ENCODE measurements at regions not wholly inside any gene's neighbourhood (a gene's known extent, or its start where the extent isn't known, plus 50 kb on each side); places are given as distances from the start of the nearest gene placed in this dataset.

DNA sequence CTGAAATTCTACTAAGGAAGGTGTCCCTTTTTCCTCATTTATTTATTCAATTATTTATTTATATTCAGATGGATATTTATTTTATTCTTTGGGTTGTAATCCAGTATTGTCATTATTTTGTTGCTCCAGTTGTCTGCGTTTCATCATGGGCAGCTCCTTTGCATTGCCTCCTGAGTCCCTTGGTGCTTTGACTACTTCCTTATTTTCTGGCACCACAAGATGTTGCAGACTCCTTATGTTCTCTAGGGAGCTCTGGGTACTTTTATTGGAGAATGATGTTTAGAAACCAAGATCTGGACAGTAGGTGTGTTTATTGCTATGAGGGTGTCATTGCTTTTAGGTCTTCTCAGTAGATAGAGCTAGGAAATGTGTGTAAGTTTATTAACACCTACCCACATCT, 59.9 kb upstream of the ERRFI1 start:
- H3K27ac ChIP-seq, result no peak overlapping the region
- H3K4me1 ChIP-seq, result peaks cover 0 to 35% (median 32%) of the 10 kb centered on the region in 4 donors
- H3K27me3 ChIP-seq, result no peaks in the 10 kb centered on the region
- WGBS, 2 donors, result 83 to 87% methylated on average over 1 of the region's 1 CpG
- TF ChIP-seq POLR2A (IDR thresholded peaks at IDR 0.05), result no peak
- TF ChIP-seq, protein P1, sequence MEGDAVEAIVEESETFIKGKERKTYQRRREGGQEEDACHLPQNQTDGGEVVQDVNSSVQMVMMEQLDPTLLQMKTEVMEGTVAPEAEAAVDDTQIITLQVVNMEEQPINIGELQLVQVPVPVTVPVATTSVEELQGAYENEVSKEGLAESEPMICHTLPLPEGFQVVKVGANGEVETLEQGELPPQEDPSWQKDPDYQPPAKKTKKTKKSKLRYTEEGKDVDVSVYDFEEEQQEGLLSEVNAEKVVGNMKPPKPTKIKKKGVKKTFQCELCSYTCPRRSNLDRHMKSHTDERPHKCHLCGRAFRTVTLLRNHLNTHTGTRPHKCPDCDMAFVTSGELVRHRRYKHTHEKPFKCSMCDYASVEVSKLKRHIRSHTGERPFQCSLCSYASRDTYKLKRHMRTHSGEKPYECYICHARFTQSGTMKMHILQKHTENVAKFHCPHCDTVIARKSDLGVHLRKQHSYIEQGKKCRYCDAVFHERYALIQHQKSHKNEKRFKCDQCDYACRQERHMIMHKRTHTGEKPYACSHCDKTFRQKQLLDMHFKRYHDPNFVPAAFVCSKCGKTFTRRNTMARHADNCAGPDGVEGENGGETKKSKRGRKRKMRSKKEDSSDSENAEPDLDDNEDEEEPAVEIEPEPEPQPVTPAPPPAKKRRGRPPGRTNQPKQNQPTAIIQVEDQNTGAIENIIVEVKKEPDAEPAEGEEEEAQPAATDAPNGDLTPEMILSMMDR (IDR thresholded peaks at IDR 0.05), result no peak
- TF ChIP-seq EP300 (IDR thresholded peaks at IDR 0.05), result no peak
- no peak for TF ChIP-seq POLR2AphosphoS5 (IDR thresholded peaks at IDR 0.05)
- DNase-seq, result no peak
- no peak overlapping the region for H3K4me3 ChIP-seq
- H3K9me3 ChIP-seq, result no peaks in the 10 kb centered on the region
- intact Hi-C loops (cut with DNase I), result no loop called here
- H3K36me3 ChIP-seq, result no peaks in the 10 kb centered on the region

GRCh38 chr1:8084913-8085312, 58.8 kb upstream of the ERRFI1 start:
- intact Hi-C loops (cut with DNase I), result no loop called here
- Histone ChIP-seq H3K4me3 (no peak overlapping the region), H3K27me3 (no peaks in the 10 kb centered on the region), H3K9me3 (no peaks in the 10 kb centered on the region), H3K27ac (no peak overlapping the region), H3K36me3 (no peaks in the 10 kb centered on the region), H3K4me1 (peaks cover 0 to 24% (median 21%) of the 10 kb centered on the region in 4 donors)
- WGBS, 2 donors, result 95 to 96% methylated on average over 6 of the region's 6 CpGs
- TF ChIP-seq POLR2AphosphoS5 (IDR thresholded peaks at IDR 0.05) (no peak), POLR2A (IDR thresholded peaks at IDR 0.05) (no peak), EP300 (IDR thresholded peaks at IDR 0.05) (no peak)
- TF ChIP-seq, protein P1 (IDR thresholded peaks at IDR 0.05), result no peak
- DNase-seq, result no peak

DNA sequence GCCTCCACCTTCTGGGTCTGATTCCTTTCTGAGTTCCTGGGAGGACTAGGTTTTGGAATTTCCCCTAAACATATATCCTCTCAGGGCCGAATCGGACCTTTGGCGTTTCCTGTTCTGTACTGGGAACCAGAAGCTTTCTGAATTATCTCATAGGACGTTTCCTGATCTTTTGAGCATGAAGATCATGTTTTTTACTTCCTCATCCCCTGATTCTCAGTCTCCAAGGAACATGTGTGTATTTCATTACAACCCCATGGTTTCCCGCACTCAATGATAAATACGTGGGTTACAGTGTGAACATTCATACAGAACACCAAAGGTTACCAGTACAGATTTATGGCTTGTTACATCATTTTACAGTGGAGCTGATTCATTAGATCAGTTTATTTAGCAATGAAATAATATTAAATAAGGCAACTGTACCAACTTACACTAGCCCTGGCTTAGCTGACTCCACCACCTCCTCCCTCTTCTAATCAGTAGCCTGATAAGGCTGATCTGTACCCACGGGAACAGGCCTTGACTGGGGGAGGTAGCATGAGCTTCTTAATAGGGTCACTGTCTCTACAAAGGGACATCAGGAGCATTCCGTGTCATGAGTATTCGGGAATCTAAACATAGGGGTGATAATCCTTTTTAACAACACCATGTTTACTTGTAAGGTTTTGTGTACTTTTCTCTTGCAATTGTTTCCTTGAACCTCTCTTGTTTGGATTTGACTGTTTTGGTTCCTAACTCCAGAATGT, 57.8 kb upstream of the ERRFI1 start:
- peak in 1 of 4 donors; percentile 56 for TF ChIP-seq POLR2AphosphoS5 (IDR thresholded peaks at IDR 0.05)
- TF ChIP-seq POLR2A (IDR thresholded peaks at IDR 0.05), result no peak
- 42 to 44% methylated on average over 9 of the region's 9 CpGs for WGBS, 2 donors
- Histone ChIP-seq H3K4me3 (no peak overlapping the region), H3K36me3 (no peaks in the 10 kb centered on the region), H3K27ac (peak overlapping the region; percentile 56 to 74 (median 67)), H3K9me3 (no peaks in the 10 kb centered on the region), H3K27me3 (no peaks in the 10 kb centered on the region), H3K4me1 (peaks cover 0 to 23% (median 20%) of the 10 kb centered on the region in 4 donors)
- intact Hi-C loops (cut with DNase I), result no loop called here
- no peak for DNase-seq

GRCh38 chr1:8082945-8083344, 56.8 kb upstream of the ERRFI1 start:
- intact Hi-C loops (cut with DNase I), result no loop called here
- TF ChIP-seq POLR2AphosphoS5 (IDR thresholded peaks at IDR 0.05) (peak in 2 of 4 donors; percentile 21 to 23), EP300 (IDR thresholded peaks at IDR 0.05) (no peak)
- H3K27ac ChIP-seq, result peak overlapping the region; percentile 56 to 74 (median 67)
- no peaks in the 10 kb centered on the region for H3K9me3 ChIP-seq
- no peaks in the 10 kb centered on the region for H3K27me3 ChIP-seq
- peaks cover 0 to 33% (median 30%) of the 10 kb centered on the region in 4 donors for H3K4me1 ChIP-seq
- H3K4me3 ChIP-seq, result no peak overlapping the region
- WGBS, 2 donors, result 81 to 86% methylated on average over 2 of the region's 2 CpGs
- H3K36me3 ChIP-seq, result no peaks in the 10 kb centered on the region
- no peak for DNase-seq

GRCh38 chr1:8078176-8078671, 52.1 kb upstream of the ERRFI1 start:
- H3K36me3 ChIP-seq, result no peaks in the 10 kb centered on the region
- TF ChIP-seq, protein P1 (IDR thresholded peaks at IDR 0.05), result no peak
- TF ChIP-seq POLR2A (IDR thresholded peaks at IDR 0.05), result no peak
- no peak for TF ChIP-seq EP300 (IDR thresholded peaks at IDR 0.05)
- no peak for TF ChIP-seq POLR2AphosphoS5 (IDR thresholded peaks at IDR 0.05)
- DNase-seq, result no peak
- no peaks in the 10 kb centered on the region for H3K27me3 ChIP-seq
- 72 to 76% methylated on average over 6 of the region's 6 CpGs for WGBS, 2 donors
- H3K4me1 ChIP-seq, result peaks cover 0 to 53% (median 38%) of the 10 kb centered on the region in 4 donors
- H3K27ac ChIP-seq, result peak overlapping the region; percentile 52 to 90 (median 78)
- intact Hi-C loops (cut with DNase I), result no loop called here
- H3K4me3 ChIP-seq, result no peak overlapping the region
- no peaks in the 10 kb centered on the region for H3K9me3 ChIP-seq

All from sigmoid colon (tissue), 6 donors.